ENCODE measurements at regions not wholly inside any gene's neighbourhood (a gene's known extent, or its start where the extent isn't known, plus 50 kb on each side); places are given as distances from the start of the nearest gene placed in this dataset.
"Not testable (repeated sequence)": the region's sequence is repeated elsewhere in the genome, so short reads cannot be mapped to it uniquely, and the experiment has no call there.

DNA sequence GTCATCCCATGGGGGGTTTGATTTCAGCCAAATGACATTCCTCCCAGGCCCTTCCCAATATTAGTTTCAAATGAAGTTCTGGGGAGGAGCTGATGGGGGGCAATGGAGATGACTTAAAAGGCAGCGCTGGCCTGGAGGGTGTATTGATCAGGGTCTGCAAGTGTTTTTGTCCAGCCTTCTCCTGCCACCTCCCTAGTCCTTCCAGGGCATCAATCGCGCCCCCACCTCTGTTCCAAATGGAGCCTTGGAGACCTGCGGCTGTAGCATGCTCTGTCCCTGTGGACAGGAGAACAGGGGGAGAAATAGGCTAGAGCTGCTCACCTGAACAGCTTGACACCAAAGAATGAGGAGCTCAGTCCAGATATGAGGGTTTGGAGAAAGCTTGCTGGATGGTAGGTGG is 386.8 kb upstream of the PODXL start:
- no peak for DNase-seq (ENCODE audit: low read depth, low spot score)
- Mint-ChIP-seq H3K9me3 (peaks cover 4% of the 10 kb centered on the region), H3K4me3 (no peak overlapping the region), H3K27me3 (ENCODE audit: low read depth) (peaks cover 58% of the 10 kb centered on the region), H3K4me1 (no peaks in the 10 kb centered on the region), H3K27ac (ENCODE audit: unreplicated experiment) (no peak overlapping the region), H3K36me3 (ENCODE audit: low read depth) (no peaks in the 10 kb centered on the region)
- TF ChIP-seq, protein P1, sequence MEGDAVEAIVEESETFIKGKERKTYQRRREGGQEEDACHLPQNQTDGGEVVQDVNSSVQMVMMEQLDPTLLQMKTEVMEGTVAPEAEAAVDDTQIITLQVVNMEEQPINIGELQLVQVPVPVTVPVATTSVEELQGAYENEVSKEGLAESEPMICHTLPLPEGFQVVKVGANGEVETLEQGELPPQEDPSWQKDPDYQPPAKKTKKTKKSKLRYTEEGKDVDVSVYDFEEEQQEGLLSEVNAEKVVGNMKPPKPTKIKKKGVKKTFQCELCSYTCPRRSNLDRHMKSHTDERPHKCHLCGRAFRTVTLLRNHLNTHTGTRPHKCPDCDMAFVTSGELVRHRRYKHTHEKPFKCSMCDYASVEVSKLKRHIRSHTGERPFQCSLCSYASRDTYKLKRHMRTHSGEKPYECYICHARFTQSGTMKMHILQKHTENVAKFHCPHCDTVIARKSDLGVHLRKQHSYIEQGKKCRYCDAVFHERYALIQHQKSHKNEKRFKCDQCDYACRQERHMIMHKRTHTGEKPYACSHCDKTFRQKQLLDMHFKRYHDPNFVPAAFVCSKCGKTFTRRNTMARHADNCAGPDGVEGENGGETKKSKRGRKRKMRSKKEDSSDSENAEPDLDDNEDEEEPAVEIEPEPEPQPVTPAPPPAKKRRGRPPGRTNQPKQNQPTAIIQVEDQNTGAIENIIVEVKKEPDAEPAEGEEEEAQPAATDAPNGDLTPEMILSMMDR (conservative IDR thresholded peaks at IDR 0.05): no peak

DNA sequence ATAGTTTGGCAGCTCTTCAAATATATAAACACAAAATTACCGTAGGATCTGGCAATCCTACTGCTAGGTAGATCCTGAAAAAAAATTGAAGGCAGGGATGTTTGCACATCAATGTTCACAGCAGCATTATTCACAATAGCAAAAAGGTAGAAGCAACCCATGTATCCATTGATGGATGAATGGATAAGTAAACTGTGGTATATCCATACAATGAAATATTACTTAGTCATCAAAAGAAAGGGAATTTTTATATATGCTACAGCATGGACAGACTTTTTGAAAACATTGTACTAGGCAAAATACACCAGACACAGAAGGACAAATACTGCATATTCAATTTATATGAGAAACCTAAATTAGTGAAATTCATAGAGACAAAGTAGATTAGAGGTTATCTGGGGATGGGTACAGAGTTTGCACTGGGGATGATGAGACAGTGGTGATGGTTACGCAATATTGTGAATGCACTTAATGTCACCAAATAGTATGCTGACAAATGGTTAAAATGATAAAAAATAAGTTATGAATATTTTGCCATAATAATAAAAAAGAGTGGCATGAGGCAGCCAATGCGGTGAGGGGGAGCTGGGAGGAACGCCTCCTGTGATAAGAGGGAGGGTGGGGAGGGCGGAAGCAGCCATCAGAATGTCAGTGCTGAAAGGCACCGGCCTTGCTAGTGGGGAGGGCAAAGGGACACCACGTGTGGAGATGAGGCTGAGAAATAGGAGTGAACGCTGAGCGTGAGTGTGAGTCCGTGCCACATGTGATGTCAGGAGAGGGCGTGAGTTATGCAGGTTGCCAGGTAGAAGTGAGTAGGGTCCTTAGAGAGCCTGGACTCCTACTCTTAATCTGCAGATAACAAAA is 386.1 kb upstream of the PODXL start:
- H3K9me3 Mint-ChIP-seq: peaks cover 4% of the 10 kb centered on the region
- H3K27me3 Mint-ChIP-seq (ENCODE audit: low read depth): peaks cover 57% of the 10 kb centered on the region

DNA sequence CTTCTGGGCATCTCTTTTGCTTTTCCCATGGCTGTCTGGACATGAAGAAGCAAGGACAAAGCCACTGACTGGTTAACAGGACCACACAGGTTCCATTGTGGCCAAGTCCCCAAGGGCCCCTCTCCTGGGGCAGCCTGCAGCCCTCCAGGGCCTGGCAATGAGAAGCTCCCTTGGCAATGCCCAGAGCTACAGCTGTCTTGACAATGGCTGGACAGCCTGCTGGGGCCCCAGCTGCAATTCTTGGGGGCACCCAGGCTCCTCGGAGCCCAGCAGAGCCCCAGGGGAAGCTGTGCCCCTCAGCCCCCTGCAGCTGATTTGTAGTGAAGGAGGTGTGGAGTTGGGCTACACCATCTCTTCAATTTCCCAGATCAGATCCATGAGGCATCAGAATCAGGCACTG is 384.9 kb upstream of the PODXL start:
- H3K27ac Mint-ChIP-seq (ENCODE audit: unreplicated experiment): no peak overlapping the region
- DNase-seq (ENCODE audit: low read depth, low spot score): no peak
- no peaks in the 10 kb centered on the region for H3K4me1 Mint-ChIP-seq
- peaks cover 4% of the 10 kb centered on the region for H3K9me3 Mint-ChIP-seq
- no peak overlapping the region for H3K4me3 Mint-ChIP-seq
- peaks cover 46% of the 10 kb centered on the region for H3K27me3 Mint-ChIP-seq (ENCODE audit: low read depth)
- no peaks in the 10 kb centered on the region for H3K36me3 Mint-ChIP-seq (ENCODE audit: low read depth)
- TF ChIP-seq, protein P1 (conservative IDR thresholded peaks at IDR 0.05): no peak

More for the DNA sequence above, 386.1 kb upstream of the PODXL start:
- no peak overlapping the region for H3K4me3 Mint-ChIP-seq
- H3K27ac Mint-ChIP-seq (ENCODE audit: unreplicated experiment): no peak overlapping the region
- no peaks in the 10 kb centered on the region for H3K4me1 Mint-ChIP-seq
- H3K36me3 Mint-ChIP-seq (ENCODE audit: low read depth): no peaks in the 10 kb centered on the region
- TF ChIP-seq, protein P1 (conservative IDR thresholded peaks at IDR 0.05): no peak
- DNase-seq (ENCODE audit: low read depth, low spot score): no peak

DNA sequence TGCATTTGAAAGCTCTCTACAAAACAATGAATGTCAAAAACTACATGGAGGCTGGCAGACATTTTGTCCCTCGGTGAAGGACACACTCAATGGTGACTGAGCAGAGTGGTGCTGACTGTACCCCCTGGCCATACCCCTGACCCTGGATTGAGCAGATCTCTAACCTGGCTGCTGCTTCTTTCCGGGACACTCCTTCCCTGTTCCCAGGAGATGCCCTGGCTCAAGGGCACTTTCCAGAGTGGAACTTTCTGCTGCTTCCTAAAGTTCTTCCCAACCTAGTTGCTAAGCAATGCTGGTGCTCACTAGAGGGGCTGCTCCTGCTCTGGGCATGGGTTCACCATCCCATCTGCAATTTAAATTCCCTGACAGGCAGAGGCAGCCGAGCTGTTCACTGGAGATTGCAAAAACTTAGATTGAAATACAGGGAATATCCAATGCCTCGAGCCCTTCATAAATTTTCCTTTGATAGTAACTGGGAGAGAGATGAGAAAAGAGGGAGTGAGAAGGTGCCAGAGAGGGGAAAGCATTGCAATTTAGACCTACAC is 384.3 kb upstream of the PODXL start:
- H3K4me3 Mint-ChIP-seq: no peak overlapping the region
- no peak overlapping the region for H3K27ac Mint-ChIP-seq (ENCODE audit: unreplicated experiment)

DNA sequence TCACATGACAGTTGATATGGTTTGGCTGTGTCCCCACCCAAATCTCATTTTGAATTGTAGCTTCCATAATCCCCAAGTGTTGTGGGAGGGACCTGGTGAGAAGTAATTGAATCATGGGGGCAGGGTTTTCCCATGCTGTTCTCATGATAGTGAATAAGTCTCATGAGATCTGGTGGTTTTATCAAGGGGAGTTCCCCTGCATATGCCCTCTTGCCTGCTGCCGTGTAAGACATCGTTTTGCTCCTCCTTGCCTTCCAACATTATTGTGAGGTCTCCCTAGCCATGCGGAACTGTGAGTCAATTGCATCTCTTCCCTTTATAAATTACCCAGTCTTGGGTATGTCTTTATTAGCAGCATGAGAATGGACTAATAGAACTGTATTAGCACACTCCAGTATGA is 382.4 kb upstream of the PODXL start:
- not testable (repeated sequence) for H3K36me3 Mint-ChIP-seq (ENCODE audit: low read depth); H3K9me3 Mint-ChIP-seq; H3K4me1 Mint-ChIP-seq; H3K27ac Mint-ChIP-seq (ENCODE audit: unreplicated experiment); H3K4me3 Mint-ChIP-seq; DNase-seq (ENCODE audit: low read depth, low spot score)
- H3K27me3 Mint-ChIP-seq (ENCODE audit: low read depth): peaks cover 28% of the 10 kb centered on the region

More for the DNA sequence above, 384.3 kb upstream of the PODXL start:
- DNase-seq (ENCODE audit: low read depth, low spot score): no peak
- Mint-ChIP-seq H3K36me3 (ENCODE audit: low read depth) (no peaks in the 10 kb centered on the region), H3K9me3 (peaks cover 4% of the 10 kb centered on the region), H3K4me1 (no peaks in the 10 kb centered on the region), H3K27me3 (ENCODE audit: low read depth) (peaks cover 42% of the 10 kb centered on the region)
- TF ChIP-seq, protein P1 (conservative IDR thresholded peaks at IDR 0.05): no peak

DNA sequence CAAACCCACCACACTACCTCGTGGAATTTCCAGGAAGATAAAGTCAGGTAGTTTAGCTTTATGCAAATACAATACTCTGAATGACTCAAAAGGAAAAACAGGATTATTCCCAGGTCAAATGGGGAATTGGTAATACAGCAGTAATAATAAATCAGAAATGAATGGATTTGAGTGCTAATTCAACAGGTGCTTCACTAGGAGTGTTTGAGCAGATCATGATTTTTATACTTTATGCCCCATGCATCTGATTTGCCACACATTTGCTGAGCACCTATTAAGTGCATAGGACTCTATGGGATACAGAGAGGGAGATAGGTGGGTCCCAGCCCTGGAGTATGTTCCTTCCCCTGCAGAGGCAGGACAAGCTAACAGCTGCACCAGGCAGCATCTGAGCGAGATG is 381.4 kb upstream of the PODXL start:
- Mint-ChIP-seq H3K9me3 (peaks cover 4% of the 10 kb centered on the region), H3K27me3 (ENCODE audit: low read depth) (peaks cover 25% of the 10 kb centered on the region), H3K4me3 (no peak overlapping the region), H3K4me1 (no peaks in the 10 kb centered on the region), H3K36me3 (ENCODE audit: low read depth) (no peaks in the 10 kb centered on the region), H3K27ac (ENCODE audit: unreplicated experiment) (no peak overlapping the region)
- TF ChIP-seq, protein P1 (conservative IDR thresholded peaks at IDR 0.05): no peak
- DNase-seq (ENCODE audit: low read depth, low spot score): no peak

Data from neural crest cell (in vitro differentiated cells).